ENCODE measurements at regions not wholly inside any gene's neighbourhood (a gene's known extent, or its start where the extent isn't known, plus 50 kb on each side); places are given as distances from the start of the nearest gene placed in this dataset.

DNA sequence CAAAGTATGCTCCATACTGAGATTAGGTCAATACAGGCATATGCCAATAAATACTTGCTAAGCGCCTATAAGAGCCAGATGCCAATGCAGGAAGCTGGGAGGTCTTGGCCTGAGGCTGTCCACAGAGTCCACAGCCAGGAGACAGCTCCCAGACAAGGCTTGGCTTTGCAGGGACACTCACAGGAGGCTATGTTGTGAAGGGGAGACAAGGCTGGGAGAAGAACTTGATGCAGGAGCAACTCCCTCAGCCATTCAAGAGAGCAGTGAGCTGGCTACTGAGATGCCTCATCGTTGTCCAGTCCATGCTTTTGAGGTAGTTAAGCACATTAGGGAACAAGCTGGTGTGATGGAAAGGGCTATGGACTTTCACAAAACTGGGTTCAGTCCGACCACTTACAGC is 891.5 kb downstream of the TBC1D22A start:
- DNase-seq = no peak

DNA sequence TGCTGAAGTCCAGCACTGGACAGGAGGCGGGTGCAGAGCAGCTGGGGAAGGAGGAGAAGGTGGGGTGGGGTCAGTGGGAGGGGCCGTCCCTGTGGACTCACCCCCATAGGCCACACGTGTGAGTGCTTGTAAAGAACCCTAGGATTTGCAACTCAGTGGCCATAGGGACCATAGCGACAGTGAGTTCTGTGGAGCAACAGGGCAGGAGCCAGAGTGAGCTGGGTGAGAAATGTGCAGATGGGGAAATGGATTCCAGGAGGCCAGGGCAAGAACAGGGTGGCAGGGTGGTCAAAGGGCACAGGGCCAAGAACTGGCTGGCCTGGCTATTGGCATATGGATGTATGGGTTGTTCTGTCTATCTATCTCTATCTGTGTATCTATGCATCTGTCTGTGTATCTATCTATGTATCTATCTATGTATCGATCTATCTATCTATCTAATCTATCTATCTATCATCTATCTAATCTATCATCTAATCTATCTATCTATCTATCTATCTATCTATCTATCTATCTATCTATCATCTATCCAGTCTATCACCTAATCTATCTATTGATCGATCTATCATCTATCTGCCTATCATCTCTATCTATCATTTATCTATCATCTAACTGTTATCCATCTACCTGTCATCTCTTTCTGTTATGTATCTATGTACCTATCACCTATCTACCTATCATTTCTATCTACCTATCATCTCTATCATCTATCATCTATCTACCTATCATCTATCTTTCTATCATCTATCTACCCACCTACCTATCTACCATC is 889.0 kb downstream of the TBC1D22A start:
- DNase-seq = no peak

DNA sequence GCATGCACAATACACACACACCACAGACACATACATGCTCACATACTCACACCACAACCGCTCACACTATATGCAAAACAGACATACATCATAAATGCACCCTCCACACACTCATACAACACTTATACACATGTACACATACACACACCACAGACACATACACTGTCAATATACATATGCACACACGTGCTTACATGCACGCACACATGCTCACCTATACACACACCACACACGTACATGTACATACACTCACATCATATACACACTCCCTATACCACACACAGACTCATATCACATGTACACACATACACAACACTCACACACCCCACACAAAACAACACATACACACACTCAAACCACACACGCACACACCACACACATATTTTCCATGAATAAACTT is 885.3 kb downstream of the TBC1D22A start:
- DNase-seq = no peak

DNA sequence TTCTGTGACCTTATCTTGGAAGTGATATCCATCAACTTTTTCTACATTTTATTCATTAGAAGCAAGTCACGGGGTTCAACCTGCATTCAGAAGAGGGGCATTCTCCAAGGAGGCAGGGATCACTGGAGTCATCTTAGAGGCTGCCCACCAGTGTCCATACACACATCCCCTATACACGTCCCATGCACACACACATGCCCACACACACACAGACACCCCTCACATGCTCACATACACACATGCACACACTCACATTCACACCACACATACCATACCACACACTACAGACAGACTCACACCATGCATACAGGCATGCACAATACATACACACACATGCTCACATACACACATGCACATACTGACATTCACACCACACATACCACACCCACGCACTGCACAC is 884.7 kb downstream of the TBC1D22A start:
- DNase-seq = no peak

DNA sequence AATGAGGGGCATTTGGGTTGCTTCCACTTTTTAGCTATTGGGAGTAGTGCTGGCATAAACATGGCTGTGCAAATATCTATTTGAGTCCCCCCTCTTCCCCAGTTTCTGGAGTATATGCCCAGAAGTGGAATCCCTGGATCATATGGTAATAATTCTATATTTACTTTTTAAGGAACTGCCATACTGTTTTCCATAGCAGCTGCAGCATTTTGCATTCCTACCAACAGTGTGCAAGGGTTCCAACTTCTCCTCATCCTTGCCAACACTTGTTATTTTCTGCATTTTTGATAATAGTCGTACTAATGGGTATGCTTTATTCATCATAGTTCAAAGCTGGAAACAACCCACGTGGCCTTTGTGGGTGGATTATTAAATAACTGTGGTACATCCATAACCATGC is 883.5 kb downstream of the TBC1D22A start:
- DNase-seq = no peak

DNA sequence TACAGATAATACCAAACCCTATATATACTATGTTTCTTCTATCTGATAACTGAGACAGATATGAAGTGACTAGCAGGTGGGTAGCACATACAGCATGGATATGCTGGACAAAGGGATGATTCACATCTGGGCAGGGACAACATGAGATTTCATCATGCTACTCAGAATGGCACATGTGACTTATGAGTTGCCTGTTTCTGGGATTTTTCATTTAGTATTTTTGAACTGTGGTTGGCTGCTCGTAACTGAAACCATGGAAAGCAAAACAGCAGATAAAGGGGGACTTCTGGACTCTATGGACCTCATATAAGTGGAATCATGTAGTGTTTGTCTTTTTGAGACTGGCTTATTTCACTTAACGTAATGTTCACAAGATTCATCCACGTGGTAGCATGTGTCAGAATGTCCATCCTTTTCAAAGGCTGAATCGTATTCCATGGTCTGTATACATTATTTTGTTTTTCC is 883.0 kb downstream of the TBC1D22A start:
- no peak for DNase-seq

DNA sequence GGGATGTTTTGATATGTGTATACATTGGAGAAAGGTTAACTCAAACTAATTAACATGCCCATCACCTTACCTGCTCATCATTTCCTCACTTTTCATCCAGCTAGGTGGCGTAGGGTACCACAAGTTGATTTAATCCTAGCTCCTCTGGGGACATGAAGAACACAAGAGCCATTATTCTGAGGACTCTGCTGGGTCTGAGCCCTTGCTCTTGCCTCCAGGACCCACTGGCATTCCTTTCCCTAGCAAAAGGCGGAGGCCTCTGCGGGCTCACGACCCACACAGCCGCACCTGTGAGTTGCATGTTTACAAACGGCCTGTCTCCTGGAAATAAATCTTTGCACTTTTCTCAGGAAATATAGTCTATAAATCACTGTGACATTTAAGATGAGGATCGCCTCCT is 871.9 kb downstream of the TBC1D22A start:
- no peak for DNase-seq

DNA sequence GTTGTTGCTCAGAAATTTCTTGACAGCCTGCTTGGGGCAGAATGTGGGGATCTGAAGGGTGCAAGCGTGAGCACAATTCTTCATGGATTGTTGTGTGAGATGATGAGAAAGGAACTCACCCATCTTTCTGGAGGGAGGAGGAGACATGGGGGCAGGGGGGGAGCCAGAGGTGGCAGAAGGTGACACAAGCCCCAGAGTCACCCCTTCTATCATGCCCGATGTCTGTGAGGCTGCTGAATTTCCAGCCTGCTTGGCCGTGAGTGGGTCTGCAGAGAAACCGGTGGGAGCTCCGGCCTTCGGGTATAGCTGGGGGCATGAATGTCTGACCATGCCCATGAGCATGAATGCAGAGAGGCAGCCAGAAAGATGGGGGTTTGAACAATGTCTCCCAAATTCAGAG is 870.7 kb downstream of the TBC1D22A start:
- DNase-seq = no peak

DNA sequence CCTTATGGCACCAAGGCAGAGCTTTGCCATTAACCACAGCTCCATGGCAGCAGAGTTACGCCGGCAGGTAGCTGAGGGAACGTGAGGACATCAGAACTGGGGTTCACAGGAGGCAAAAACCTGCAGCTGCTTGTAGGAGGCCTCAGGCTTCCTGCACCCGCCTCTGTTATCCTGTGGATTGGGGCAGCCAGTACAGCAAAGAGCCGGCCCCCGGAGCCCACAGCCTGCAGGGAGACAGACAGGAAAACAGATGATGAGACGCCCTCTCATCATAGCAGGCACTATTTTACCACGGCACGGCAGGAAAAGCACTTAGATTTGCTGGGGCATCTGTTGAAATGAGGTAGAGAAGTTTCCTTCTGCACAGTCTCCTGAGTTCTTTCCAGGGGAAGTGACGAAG is 870.3 kb downstream of the TBC1D22A start:
- DNase-seq = no peak

DNA sequence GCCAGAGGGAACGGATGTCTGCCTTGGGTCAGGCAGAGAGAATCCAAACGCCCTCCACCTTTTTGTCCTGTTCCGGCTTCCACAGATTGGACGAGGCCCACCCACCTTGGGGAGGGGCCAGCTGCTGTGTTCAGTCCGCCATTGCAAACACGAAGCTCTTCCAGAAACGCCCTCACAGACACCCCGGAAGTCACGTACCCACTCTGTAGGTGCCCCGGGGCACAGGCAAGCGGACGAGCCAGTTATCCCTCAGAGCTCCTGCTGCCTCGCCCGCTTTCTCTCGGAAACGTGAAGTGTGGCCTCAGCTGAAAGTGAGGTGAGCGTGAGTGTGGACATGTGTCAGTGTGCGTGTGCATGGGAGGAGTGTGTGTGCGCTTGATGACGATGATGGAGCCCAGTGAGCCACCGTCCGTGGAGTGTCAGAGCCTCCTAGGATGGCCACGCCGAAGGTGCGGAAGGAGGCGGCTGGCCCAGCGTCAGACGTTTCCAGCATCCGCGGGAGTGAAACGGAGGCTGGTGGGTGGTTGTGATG is 869.2 kb downstream of the TBC1D22A start:
- DNase-seq = no peak

DNA sequence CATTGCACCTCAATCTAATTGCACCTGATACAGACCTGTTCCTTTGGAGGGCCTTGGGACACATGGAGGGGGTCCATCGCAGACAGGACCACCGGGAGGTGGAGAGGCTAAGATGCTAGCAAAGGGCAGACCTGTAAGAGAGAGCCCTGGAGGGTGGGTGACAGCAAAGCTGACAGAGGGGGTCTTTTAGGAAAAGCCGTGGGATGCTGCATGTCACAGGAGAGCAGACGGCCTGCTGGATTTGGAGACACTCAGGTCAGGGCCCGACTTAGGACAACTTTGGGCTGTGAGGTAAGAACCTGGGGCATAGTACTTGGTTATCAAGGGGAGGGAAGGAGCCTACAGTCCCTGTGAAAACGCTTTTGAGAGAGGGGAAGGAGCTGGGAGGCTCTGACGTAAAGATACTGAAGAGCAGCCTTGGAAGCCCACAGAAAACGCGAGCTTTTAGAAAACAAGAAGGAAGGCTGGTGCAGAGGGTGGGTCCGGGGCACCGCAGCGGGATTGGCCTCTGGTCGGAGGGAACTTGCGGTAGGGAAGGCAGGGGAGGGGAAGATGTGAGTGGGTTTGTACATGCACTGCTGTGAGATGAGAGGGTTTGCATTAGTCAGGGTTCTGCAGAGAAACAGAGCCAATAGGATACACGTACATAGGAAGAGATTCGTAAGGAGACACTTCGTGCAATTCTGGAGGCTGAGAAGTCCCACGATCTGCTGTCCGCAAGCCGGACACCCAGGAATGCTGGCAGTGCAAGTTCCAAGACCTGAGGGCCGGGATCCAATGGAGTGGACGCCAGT is 868.5 kb downstream of the TBC1D22A start:
- DNase-seq = no peak

DNA sequence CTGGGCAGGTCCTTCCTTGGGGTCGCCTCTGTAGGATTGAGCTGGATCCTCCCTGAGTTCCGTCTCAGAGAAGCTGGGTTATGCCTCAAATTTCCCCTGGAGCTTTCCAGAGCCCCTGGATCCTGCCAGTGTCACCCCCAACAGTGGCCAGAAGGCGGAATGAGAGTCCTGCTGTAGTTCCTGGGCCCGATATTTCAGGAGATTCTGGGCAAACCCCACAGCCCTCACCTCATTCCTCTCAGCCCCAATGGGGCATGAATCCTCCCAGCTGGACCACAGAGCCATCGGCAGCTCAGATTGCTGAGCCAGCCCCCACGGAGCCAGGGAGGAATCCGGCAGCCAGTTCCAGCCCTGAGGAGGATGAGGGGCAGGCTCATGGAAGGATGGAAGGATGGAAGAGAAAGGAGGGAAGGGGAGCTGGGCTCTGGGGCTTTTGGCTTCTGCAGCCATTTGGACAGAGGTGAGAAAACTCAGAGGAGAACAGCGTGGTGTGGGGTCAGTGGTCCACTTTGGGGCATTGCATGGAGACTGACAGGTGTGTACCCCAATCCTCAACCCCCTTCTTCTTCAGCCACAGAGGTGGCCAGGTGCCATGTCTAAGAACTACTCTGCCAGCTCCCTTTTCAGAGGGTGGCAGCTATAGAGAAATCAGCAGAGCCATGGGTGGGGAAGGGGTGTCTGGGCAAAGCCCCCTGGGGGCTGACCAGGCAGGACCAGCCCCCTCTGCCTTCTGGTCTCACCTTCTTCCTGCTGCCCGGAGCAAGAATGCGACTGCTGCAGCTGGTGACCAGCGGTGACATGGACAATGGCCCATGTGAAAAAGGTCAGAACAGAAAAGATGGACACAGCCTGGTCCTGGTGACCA is 867.6 kb downstream of the TBC1D22A start:
- DNase-seq = no peak

DNA sequence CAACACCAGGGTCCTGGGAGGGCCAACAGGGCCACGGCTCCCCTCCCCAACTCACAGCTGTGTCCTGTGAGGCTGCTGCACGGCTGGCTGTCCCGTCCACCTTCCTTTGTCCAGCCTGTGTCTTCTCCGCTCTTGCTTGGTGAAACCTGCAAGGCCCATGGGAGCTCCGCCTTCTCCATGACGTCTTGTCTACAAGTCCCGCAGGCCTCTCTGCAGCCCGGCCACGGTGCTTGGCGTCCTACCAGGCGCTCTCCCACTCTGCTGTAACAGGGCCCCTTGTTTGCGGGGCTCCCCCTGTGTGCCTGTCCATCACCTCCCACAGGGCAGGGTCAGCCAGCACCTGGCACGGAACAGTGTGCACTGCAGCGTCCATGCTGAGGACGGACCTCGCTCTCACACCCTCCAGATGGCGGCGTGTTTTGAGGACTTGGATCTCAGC is 866.8 kb downstream of the TBC1D22A start:
- DNase-seq = no peak

DNA sequence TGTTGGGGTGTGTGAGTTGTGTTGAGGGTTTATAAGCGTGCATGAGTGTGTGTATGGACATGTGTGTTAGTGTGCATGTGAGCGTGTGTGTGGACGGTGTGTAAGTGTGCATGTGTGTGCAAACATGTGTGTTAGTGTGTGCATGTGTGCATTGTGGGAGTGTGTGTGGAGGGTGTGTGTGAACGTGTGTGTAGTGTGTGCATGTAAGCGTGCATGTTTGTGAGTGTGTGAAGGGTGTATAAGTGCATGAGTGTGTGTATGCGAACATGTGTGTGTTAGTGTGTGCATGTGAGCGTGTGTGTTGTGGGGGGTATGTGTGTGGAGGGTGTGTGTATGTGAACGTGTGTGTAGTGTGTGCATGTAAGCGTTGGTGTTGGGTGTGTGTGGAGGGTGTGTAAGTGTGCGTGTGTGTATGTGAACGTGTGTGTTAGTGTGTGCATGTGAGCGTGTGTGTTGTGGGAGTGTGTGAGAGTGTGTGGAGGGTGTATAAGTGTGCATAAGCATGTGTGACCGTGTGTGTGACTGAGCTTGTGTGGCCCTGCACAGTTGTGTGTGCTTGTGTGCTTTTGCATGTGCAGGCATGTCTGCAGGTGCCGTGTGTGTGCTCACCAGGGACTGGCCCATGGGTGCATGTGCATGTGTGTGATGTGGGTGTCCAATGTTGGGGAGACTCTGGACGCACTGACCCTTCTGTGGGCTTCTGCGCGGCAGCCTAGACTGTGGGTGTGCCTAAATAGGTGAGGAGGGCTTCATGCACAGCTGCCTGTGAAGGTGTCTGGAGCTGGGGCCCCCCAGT is 866.2 kb downstream of the TBC1D22A start:
- no peak for DNase-seq

DNA sequence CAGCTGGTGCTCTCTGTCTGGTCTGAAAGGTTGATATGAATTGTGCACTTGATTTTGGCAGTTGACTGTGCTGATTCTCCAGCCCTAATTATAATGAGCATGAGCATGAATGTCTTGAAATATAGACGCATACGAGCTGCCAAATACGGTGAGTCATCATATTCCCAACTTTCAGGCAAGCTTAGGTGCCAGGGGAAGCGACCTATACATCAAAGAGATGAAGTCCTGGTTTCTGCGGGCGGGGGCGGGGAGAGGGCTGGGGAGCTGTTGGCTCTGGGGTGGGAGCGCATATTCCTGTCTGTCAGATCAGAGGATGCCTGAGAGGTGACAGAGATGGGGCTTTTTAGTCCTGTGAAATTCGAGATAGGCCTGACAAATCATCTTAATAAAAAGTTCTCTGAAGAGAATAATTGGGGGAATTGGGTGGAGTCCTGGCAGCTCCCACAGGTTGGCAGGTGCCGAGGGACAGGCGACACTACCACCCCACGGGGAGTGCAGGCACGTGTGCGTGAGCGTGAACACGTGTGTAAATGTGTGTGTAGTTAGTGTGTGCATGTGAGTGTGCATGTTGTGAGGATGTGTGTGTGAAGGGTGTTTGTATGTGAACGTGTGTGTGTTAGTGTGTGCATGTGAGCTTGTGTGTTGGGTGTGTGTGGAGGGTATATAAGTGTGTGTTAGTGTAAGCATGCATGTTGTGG is 865.3 kb downstream of the TBC1D22A start:
- DNase-seq = no peak

DNA sequence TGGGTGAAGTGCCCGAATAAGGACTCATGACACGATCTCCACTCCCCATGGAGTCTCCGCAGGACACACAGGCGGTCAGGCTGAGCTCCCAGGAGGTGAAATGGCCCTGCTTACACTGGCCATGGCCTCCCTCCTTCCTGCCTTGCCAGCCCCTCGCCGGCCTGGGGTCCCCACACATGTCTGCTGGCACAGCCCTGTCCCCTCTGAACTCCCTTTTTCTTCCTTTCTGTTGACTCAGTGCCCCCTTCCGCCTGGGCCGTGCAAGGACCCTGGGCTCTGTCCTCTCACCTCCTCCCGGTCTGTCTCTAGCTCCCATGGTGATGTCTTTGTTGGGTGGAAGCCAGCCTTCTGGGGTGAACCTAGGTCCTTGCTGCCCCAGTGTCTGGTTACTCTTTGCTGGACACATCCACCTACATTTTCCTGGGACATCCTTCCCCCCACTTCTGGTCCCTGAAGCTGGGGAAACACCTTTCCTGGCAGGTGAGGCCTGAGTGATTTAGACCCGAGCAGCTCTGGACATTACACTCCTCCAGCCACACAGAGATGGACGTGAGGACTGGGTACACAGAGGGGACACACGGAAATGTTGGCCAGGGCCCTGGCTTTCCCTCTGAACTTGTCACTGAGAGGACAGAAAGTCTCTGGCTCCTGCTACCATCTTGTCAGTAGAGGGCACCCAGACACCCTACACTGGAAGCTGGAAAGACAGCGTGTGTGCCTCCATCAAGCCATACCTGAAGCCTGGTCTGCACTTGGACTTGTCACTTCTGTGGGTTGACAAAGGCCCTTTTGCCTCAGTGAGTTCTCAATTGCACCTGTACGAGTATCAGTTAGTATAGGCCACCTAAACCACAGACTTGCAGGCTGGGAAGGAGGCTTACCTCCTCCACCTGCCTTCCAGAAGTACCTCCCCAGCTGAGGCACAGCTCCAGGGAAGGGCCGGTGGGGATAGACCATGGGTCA is 864.3 kb downstream of the TBC1D22A start:
- DNase-seq = no peak

DNA sequence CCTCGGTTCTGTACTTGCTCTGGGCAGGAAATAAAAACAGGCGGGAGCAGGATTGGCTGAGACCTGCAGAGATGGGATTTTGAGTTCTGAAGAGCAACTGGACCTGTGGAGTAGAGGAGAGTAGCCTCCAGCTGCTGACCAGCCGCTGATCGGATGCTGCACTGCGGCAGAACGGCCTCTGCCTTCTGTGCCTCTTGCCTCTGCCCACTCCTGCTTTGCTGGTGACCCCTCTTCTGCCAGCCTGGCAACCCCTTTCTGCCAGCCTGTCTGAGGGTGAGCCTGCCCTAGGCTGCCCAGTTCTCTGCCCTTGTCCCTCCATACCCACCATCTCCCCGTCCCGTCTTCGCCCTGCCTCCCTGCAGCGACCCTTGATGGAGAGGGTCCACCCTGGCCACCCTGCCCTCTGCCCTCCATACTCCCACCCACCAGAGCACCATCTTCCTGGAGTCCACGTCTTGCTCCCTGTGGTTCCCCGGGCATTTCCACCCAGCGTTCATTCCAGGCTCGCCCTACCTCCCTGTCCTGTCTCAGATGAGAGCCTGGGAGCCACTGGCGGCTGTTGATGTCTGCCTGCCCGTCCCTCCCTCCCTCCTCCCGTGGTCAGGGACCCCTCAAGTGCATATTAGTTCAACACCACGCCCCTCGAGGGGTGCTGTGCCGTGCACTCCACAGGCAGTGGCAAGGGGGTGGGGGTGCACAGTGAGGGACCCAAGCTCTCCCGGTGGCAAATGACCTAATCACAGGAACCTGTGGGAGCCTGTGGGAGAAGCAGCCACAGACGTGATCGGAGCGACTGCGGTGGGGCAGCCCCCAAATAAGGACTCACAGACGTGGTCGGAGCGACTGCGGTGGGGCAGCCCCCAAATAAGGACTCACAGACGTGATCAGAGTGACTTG is 863.3 kb downstream of the TBC1D22A start:
- DNase-seq = no peak

DNA sequence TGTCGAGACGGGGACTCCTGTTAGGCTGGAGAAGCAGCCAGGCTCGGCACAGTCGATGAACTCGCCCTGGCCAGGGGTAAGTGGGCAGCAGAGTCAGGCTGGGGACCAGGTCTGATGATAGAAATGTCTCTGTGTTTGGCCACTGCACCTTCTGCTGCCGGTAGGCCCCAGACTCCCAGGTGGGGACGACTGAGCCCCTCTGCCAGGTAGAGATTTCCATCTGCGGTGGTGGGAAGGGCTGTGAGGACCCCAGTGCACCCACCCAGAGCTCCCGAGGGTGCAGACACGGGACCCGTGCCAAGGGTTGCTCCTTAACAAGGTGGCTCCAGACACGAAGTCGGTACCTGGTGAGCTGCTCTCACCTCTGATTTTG is 862.5 kb downstream of the TBC1D22A start:
- no peak for DNase-seq

Measured in activated CD4-positive, alpha-beta T cell treated with anti-CD3 and anti-CD28 coated beads for 1 hour (primary cell).